T-helper 17 cell (primary cell): ENCODE measurements at regions not wholly inside any gene's neighbourhood (a gene's known extent, or its start where the extent isn't known, plus 50 kb on each side); places are given as distances from the start of the nearest gene placed in this dataset.

Experiments used
- ATAC-seq: fragments of 150-1000 bp; cut with Tn5 transposase; 2 replicates; pipeline ENCODE4 v1.10.0; 2021; ENCODE audit warnings: mild to moderate bottlenecking, moderate library complexity
- DNase-seq, 3 donors: peaks; one replicate each; pipeline versions ENCODE4 v3.0.0 to v3.0.0-alpha.2; 2020 to 2021
- H3K9me3 ChIP-seq: one replicate; pipeline ENCODE4 v1.7.0; 2013; ENCODE audit warnings: low read length, mild to moderate bottlenecking; ENCODE audit not compliant: control insufficient read depth, poor library complexity, severe bottlenecking
- H3K27ac Mint-ChIP-seq: one replicate; pipeline ENCODE4 v1.8.0; 2022; ENCODE audit warnings: mild to moderate bottlenecking, moderate library complexity, mixed read lengths
- H3K27me3 Mint-ChIP-seq: one replicate; pipeline ENCODE4 v1.8.0; 2022; ENCODE audit warnings: mixed read lengths
- H3K36me3 Mint-ChIP-seq: one replicate; pipeline ENCODE4 v1.8.0; 2022; ENCODE audit warnings: low read depth, mixed read lengths
- H3K4me1 Mint-ChIP-seq: one replicate; pipeline ENCODE4 v1.8.0; 2022; ENCODE audit warnings: mild to moderate bottlenecking, mixed read lengths
- H3K4me3 Mint-ChIP-seq: one replicate; pipeline ENCODE4 v1.8.0; 2022; ENCODE audit warnings: mild to moderate bottlenecking, moderate library complexity, mixed read lengths

DNA sequence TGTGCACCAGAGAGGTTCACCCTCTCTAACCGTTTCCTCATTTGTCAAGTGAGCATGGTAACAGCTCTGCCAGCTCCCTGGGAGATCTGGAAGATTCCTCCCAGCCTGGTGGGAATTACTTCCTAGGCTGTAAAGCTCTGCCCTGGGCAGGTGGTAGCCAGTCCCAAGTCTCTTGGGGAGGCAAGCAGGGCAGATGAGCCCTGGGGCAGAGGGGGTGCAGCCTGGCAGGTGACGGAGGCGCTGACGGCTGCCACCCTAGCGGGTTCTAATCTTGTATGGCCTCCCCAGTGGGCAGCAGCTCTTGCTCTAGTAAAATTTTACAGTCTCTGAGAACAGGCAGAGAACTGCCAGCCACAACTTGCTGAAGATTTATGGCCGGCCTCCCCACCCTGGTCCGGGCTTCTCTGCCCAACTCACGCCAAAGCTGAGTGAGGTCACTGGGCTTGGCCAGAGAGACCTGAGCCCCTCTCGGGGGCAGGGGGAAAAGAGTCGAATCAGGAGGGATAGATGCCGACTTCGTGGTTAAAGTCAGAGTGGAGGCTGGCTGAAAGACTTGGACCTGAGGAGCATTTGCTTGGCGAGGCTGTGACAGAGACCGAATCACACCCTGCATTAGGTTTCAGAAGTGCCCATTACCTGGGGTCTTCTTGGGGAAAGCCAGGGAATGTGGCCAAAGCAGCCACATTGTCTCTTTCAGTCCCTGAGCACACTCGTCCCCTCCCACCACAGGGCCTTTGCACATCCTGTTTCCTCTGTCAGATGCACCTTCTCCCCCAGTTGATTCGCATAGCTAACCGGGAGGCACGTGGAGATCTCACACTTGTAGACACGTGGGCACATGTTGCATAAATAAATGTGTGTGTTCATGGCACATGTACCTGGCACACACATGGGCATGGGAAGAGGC, 188.2 kb downstream of the MN1 start:
- ATAC-seq: no peak
- H3K27me3 Mint-ChIP-seq: peaks cover 36% of the 10 kb centered on the region
- H3K27ac Mint-ChIP-seq: no peak overlapping the region
- peaks cover 5% of the 10 kb centered on the region for H3K4me1 Mint-ChIP-seq
- no peak overlapping the region for H3K4me3 Mint-ChIP-seq
- peaks cover 2% of the 10 kb centered on the region for H3K36me3 Mint-ChIP-seq
- H3K9me3 ChIP-seq: no peaks in the 10 kb centered on the region
- no peak for DNase-seq

GRCh38 chr22:27614006-27614649, 187.4 kb downstream of the MN1 start:
- H3K4me1 Mint-ChIP-seq: peaks cover 5% of the 10 kb centered on the region
- no peaks in the 10 kb centered on the region for H3K9me3 ChIP-seq
- H3K27me3 Mint-ChIP-seq: peaks cover 36% of the 10 kb centered on the region
- no peak overlapping the region for H3K27ac Mint-ChIP-seq
- no peak overlapping the region for H3K4me3 Mint-ChIP-seq
- peaks cover 2% of the 10 kb centered on the region for H3K36me3 Mint-ChIP-seq
- DNase-seq (no peak), ATAC-seq (no peak)

- Mint-ChIP-seq H3K4me3 (no peak overlapping the region), H3K36me3 (peaks cover 2% of the 10 kb centered on the region)
These were observed 186.9 kb downstream of the MN1 start for GRCh38 chr22:27614650-27615007.

DNA sequence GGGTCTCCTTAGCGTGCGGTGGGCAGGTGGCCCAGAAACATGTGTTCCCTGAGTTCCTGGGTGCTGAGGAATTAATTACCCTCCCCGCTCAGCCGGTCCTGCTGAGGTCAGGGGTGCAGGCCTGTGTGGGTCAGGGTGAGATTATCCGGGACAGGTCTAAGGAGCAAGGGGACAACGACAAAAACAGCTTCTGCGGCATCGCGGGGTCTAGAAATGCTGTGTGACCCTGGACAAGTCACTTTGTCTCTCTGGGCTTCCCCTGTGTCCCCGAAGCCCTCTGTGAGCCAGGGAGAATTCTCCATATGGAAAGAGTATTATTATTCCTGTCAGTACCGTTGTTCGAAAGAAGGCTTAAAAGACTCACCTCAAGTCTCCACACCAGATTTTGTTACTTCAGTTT, 186.1 kb downstream of the MN1 start:
- H3K4me1 Mint-ChIP-seq: peaks cover 5% of the 10 kb centered on the region
- no peak overlapping the region for H3K27ac Mint-ChIP-seq
- peaks cover 36% of the 10 kb centered on the region for H3K27me3 Mint-ChIP-seq

More at GRCh38 chr22:27614650-27615007, 186.9 kb downstream of the MN1 start:
- DNase-seq (no peak), ATAC-seq (no peak)
- peaks cover 36% of the 10 kb centered on the region for H3K27me3 Mint-ChIP-seq
- H3K27ac Mint-ChIP-seq: no peak overlapping the region
- peaks cover 5% of the 10 kb centered on the region for H3K4me1 Mint-ChIP-seq
- no peaks in the 10 kb centered on the region for H3K9me3 ChIP-seq

GRCh38 chr22:27616033-27616432, 185.5 kb downstream of the MN1 start:
- ATAC-seq (no peak), DNase-seq (no peak)
- no peaks in the 10 kb centered on the region for H3K9me3 ChIP-seq
- peaks cover 5% of the 10 kb centered on the region for H3K4me1 Mint-ChIP-seq
- H3K36me3 Mint-ChIP-seq: peaks cover 2% of the 10 kb centered on the region
- no peak overlapping the region for H3K27ac Mint-ChIP-seq
- H3K4me3 Mint-ChIP-seq: no peak overlapping the region
- H3K27me3 Mint-ChIP-seq: peaks cover 36% of the 10 kb centered on the region

More for the DNA sequence above, 186.1 kb downstream of the MN1 start:
- H3K9me3 ChIP-seq: no peaks in the 10 kb centered on the region
- Mint-ChIP-seq H3K4me3 (no peak overlapping the region), H3K36me3 (peaks cover 2% of the 10 kb centered on the region)
- DNase-seq: no peak
- no peak for ATAC-seq

DNA sequence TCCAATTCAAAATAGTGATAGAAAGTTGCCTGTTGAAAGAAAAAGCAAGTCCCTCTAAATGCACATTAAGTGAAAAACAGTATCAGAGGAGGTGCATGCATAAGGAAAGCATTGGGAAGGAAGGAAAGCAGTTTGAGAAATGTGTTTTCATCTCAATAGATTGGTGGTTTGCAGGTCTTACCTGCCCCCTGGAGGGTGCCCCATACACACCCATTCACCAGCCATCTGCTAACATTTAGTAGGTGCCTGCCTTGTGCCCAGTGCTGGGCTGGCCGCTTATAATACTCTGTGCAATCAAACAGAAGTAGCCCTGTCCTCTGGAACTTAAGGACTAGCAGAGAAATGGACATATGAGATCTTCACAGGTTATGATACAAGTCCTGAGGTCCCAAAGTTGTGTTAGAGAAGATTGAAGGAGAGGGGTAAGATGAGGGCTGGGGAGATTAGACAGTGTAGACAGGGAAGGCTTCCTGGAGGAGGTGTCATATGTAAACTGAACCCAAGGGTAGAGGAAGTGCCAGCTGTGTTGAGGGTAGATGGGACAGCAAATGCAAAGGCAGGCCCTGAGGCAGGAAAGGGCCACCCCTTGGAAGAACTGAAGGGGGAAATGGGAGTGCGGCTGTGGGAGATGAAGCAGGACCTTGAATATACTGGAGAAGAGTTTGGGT, 184.2 kb downstream of the MN1 start:
- H3K9me3 ChIP-seq: no peaks in the 10 kb centered on the region
- peaks cover 2% of the 10 kb centered on the region for H3K36me3 Mint-ChIP-seq
- peaks cover 36% of the 10 kb centered on the region for H3K27me3 Mint-ChIP-seq
- H3K27ac Mint-ChIP-seq: no peak overlapping the region
- ATAC-seq (no peak), DNase-seq (no peak)
- peaks cover 5% of the 10 kb centered on the region for H3K4me1 Mint-ChIP-seq
- no peak overlapping the region for H3K4me3 Mint-ChIP-seq

- Mint-ChIP-seq H3K36me3 (no peaks in the 10 kb centered on the region), H3K4me1 (peaks cover 5% of the 10 kb centered on the region), H3K27me3 (peaks cover 10% of the 10 kb centered on the region), H3K27ac (no peak overlapping the region), H3K4me3 (no peak overlapping the region)
- DNase-seq (no peak), ATAC-seq (no peak)
- no peaks in the 10 kb centered on the region for H3K9me3 ChIP-seq
These were observed 181.0 kb downstream of the MN1 start for GRCh38 chr22:27620367-27621154.

GRCh38 chr22:27621486-27622070, 180.0 kb downstream of the MN1 start:
- H3K4me1 Mint-ChIP-seq: peaks cover 5% of the 10 kb centered on the region
- H3K27ac Mint-ChIP-seq: no peak overlapping the region
- ATAC-seq (no peak), DNase-seq (no peak)
- H3K36me3 Mint-ChIP-seq: no peaks in the 10 kb centered on the region
- peaks cover 10% of the 10 kb centered on the region for H3K27me3 Mint-ChIP-seq
- no peak overlapping the region for H3K4me3 Mint-ChIP-seq
- no peaks in the 10 kb centered on the region for H3K9me3 ChIP-seq

- no peaks in the 10 kb centered on the region for H3K4me1 Mint-ChIP-seq
These were observed 177.5 kb downstream of the MN1 start for GRCh38 chr22:27624042-27624441.

DNA sequence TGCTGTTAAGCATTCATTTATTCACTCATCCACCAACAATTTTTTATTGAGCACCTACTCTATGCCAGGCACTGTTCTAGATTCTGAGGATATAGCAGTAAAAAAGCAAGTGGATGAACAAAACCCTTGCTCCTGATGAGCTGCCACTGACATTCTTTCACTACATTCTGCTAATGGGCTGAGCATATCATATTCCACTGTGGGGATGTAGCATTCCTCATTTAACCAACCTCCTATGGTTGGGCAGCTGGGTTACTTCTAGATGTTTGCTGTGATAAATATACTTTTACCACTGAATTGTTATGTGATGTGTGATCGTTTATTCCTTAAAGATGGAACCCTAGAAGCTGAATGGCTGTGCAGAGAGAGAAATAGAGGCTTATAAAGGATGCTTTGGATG, 176.9 kb downstream of the MN1 start:
- H3K4me1 Mint-ChIP-seq: no peaks in the 10 kb centered on the region
- no peaks in the 10 kb centered on the region for H3K36me3 Mint-ChIP-seq
- no peak for ATAC-seq

More at GRCh38 chr22:27624042-27624441, 177.5 kb downstream of the MN1 start:
- ATAC-seq (no peak), DNase-seq (no peak)
- no peaks in the 10 kb centered on the region for H3K27me3 Mint-ChIP-seq
- no peaks in the 10 kb centered on the region for H3K36me3 Mint-ChIP-seq
- no peaks in the 10 kb centered on the region for H3K9me3 ChIP-seq
- H3K27ac Mint-ChIP-seq: no peak overlapping the region
- H3K4me3 Mint-ChIP-seq: no peak overlapping the region

DNA sequence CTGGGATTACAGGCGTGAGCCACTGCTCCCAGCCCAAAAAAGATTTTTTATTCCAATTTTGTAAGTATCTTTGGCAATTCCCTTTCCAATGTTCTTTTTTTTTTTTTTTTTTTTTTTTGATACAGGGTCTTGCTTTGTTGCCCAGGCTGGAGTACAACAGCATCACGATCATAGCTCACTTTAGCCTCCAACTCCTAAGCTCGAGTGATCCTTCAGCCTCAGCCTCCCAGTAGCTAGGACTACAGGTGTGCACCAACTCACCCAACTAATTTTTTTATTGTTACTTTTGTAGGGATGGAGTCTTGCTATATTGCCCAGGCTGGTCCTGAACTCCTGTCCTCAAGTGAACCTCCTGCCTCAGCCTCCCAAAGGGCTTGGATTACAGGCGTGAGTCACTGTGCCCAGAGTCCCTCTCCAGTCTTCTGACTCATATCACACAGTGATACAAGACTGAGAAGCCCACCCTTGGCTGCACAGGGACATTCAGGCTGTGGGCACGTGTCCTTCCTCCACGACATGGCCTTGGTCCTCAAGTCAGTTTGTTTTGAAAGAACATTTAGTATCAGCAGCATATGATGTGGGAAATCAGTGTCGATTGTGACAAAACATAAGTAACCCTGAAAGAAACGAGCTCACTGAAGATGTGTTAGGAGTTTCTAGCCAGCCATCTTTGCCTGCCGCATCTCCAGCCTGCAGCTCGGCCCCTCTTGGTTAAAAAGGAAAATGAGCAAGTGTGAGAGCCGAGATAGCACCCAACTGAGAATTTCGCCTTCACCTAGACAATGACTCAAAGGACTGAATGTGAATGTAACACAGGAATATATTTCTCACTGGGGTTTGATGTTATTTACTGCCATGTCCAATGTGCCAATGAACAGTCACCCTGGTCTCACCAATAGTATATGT, 175.5 kb downstream of the MN1 start:
- no peak for DNase-seq

More for the DNA sequence above, 176.9 kb downstream of the MN1 start:
- no peak overlapping the region for H3K4me3 Mint-ChIP-seq
- no peak for DNase-seq
- no peaks in the 10 kb centered on the region for H3K9me3 ChIP-seq
- no peak overlapping the region for H3K27ac Mint-ChIP-seq
- H3K27me3 Mint-ChIP-seq: no peaks in the 10 kb centered on the region

More for the DNA sequence above, 175.5 kb downstream of the MN1 start:
- H3K9me3 ChIP-seq: no peaks in the 10 kb centered on the region
- Mint-ChIP-seq H3K27ac (no peak overlapping the region), H3K4me3 (no peak overlapping the region), H3K27me3 (no peaks in the 10 kb centered on the region), H3K36me3 (no peaks in the 10 kb centered on the region), H3K4me1 (no peaks in the 10 kb centered on the region)
- ATAC-seq: no peak
